GM12872 (cell line): ENCODE measurements at regions not wholly inside any gene's neighbourhood (a gene's known extent, or its start where the extent isn't known, plus 50 kb on each side); places are given as distances from the start of the nearest gene placed in this dataset.

Experiments used
- TF ChIP-seq, protein P1 (sequence below): IDR thresholded peaks from 3 replicates; pipeline ENCODE4 v1.5.1; 2011; ENCODE audit warnings: low read depth, mild to moderate bottlenecking, low read length, moderate library complexity; ENCODE audit not compliant: insufficient read depth

DNA sequence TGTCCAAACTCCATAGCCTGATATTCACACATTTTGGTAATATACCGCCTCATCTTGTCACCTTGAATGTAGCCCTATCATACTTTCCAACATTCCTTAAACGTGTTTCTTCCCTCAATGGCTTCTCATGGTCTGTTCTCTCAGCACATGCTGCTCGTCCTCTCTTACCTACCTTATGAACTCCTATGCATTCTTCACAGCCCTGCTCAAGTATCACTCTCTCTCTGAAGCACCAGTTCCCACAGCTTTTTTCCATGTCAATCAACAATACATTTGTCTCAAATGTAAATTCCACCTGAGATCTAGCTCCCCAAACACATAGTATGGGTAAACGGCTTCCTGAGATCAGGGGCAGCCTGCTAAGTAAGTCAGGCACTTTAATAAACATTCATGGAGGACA lies 85.2 kb upstream of the ZMIZ1 start:
- TF ChIP-seq, protein P1, sequence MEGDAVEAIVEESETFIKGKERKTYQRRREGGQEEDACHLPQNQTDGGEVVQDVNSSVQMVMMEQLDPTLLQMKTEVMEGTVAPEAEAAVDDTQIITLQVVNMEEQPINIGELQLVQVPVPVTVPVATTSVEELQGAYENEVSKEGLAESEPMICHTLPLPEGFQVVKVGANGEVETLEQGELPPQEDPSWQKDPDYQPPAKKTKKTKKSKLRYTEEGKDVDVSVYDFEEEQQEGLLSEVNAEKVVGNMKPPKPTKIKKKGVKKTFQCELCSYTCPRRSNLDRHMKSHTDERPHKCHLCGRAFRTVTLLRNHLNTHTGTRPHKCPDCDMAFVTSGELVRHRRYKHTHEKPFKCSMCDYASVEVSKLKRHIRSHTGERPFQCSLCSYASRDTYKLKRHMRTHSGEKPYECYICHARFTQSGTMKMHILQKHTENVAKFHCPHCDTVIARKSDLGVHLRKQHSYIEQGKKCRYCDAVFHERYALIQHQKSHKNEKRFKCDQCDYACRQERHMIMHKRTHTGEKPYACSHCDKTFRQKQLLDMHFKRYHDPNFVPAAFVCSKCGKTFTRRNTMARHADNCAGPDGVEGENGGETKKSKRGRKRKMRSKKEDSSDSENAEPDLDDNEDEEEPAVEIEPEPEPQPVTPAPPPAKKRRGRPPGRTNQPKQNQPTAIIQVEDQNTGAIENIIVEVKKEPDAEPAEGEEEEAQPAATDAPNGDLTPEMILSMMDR, result no peak

DNA sequence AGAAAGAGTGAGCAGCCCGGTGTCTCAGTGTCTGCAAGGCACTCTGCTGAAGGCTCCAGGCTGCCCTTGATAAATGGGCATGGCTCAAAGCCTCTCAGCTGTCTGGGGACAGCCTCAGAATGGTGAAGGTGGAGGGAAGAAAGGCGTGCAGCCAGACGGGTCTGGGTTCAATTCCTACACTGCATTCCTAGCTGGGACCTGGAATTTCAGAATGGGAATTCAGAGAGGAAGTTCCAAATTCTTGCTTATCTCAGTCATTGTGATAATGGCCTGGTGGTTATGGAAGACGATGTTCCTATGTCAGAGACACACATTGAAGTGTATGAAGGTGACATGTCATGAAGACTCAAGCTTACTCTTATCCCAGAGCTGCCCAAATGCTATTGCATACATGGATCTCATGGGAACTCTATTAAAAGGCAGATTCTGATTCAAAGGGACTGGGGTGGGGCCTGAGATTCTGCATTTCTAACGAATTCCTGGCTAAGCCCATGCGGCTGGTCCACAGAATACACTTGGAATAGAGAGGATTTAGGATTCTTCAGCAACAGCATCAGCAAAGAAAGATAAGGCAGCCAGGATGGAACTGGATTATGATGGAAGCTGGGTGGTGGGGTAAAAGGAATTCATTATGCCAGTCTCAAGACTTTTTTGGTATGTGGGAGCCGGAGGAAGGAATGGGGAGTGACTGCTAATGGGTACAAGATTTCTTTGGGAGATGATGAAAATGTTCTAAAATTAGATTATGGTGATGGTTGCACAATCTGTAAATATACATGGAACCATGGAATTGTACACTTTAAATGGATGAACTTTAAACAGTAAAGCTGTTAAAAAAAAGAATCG lies 82.6 kb upstream of the ZMIZ1 start:
- TF ChIP-seq, protein P1, result no peak

DNA sequence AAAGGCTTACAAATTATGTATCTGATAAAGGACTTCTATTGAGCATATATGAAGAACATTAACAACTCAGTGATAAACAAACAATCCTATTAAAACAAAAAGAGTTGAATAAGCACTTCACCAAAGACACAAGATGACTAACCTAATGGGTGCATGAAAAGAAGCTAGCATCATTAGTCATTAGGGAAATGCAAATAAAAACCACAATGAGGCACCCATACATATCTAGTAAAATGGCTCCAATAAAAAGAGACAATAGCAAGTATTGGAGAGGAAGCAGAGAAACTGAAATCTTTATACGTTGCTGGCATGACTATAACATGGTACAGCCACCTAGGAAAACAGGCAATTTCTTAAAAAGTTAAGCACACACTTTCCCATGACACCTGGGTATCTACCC lies 77.6 kb upstream of the ZMIZ1 start:
- TF ChIP-seq, protein P1, result no peak

DNA sequence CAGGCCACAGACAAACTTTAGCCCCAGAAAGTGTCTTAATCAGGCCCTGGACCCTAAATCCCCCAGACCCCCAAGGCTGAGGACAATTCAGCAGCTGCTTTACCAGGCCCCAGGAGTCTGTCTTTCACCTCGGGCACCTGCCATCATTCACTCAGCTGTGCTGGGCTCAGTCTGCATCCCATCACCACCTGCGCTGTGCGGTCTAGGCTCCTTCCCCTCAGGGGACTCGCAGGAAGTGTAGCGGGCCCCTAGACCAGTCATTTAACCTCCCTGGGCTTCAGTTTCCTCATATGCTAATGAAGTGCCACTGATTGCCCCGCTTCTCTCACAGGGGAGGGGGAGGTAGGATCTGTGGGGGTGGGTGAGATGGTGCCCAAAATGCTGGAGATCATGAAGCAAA lies 76.4 kb upstream of the ZMIZ1 start:
- TF ChIP-seq, protein P1, result no peak

DNA sequence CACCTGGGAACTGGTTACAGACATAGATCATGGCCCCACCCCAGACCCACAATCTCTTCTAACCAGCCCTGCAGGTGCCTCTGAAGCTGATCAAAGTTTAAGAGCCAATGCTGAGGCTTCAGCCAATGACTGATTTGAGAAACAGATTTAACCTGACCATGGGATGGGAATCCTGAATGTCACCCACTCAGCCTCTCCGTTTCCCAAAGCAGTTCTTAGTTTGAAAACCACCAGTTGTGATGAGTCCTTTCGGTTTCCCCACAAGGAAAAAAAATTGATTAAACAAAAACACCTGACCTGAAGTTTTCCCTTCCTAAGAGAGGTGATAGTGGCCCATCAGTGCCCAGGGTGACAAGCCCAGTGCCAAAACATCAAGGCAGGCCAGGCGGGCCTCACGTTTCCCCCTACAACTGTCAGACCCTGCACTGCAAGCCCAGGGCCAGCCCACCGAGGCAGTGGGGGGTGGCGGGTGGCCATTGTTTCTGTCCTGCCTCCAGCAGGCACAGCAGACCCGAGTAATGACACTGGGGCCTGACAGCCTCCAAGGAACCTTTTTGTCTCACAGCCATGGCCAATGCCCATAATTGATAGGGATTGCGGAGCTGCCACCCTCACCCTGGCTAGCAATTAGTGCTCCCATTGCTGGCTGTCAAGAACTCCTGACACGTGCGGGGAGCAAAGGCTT lies 75.4 kb upstream of the ZMIZ1 start:
- TF ChIP-seq, protein P1, result no peak

DNA sequence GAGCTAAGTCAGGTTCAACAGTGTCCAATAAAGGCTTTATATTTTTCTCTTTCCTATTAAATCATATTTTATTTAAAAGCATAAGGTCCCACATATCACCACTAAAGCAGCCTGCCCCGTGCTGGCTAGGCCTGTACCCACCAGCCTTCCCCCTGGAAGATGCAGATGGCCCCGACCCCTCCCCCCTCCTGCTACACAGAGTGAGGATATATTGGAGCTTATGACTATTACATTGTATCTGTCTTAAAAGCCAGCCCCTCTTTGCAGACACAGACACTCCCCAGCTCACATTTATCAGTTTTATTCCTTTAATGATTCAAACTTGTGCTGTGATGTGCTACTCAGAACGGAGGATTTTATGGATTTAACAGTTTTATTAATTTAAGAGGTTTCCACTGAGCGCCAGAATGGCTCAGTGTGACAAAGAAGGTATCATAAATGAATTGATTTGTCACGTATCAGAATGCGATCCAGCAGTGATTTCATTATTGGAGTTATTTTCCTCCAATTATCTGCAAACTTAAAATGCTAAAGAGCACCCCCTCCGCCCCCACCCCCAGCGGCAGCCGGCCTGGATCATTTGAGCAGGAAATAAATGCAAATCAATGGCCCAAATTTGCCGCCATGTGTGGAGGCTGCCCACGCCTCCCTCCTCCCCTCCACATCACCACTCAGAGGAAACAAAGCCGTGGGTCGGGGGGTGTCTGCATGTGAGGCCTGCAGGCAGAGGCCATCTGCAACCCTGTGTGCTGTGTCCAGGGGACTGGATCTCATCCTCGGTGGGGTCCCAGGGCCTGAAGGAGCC lies 72.6 kb upstream of the ZMIZ1 start:
- TF ChIP-seq, protein P1, result no peak

DNA sequence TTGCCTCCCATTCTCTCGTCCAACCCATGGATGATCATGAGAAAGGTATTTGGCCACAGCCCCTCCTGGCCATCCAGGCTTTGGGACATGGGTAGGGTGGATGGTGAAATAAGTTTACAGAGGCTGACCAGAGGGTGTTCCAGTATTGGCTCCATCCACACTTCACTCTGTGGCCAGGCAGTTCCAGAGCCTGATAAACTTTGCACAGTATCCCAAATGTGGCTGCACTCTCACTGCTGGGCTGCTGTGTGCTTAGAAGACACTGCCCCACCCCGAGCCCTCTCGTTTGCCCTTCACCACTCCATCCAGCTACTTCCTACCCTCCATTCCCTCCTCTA lies 72.0 kb upstream of the ZMIZ1 start:
- TF ChIP-seq, protein P1, result no peak
